GM12874 (cell line): ENCODE measurements at regions not wholly inside any gene's neighbourhood (a gene's known extent, or its start where the extent isn't known, plus 50 kb on each side); places are given as distances from the start of the nearest gene placed in this dataset.

ENCODE experiments used
- CTCF ChIP-seq: IDR thresholded peaks from 2 replicates; pipeline ENCODE4 v1.5.1; 2011; ENCODE audit warnings: low read depth, mild to moderate bottlenecking, control low read depth, low read length, moderate library complexity; ENCODE audit not compliant: insufficient read depth

GRCh38 chrX:39894683-39895082 is 203.1 kb downstream of the BCOR start:
- TF ChIP-seq CTCF = no peak

- no peak for TF ChIP-seq CTCF
Observed at GRCh38 chrX:39895218-39896110, 202.3 kb downstream of the BCOR start.

GRCh38 chrX:39896951-39897740 is 200.6 kb downstream of the BCOR start:
- no peak for TF ChIP-seq CTCF

- no peak for TF ChIP-seq CTCF
Observed at GRCh38 chrX:39897741-39898097, 200.0 kb downstream of the BCOR start.

- TF ChIP-seq CTCF = no peak
Observed at GRCh38 chrX:39898147-39898546, 199.6 kb downstream of the BCOR start.

GRCh38 chrX:39899059-39899458 is 198.7 kb downstream of the BCOR start:
- TF ChIP-seq CTCF = no peak
